Kidney tubule cell (primary cell): ENCODE measurements at regions not wholly inside any gene's neighbourhood (a gene's known extent, or its start where the extent isn't known, plus 50 kb on each side); places are given as distances from the start of the nearest gene placed in this dataset.

Source experiments
- DNase-seq: peaks from one replicate; pipeline ENCODE4 v3.0.0-alpha.2; 2018; ENCODE audit warnings: low spot score

GRCh38 chr12:89256060-89256459 is 96.2 kb downstream of the DUSP6 start:
- no peak for DNase-seq

GRCh38 chr12:89253488-89253887 is 98.8 kb downstream of the DUSP6 start:
- no peak for DNase-seq

GRCh38 chr12:89252284-89252683 is 100.0 kb downstream of the DUSP6 start:
- DNase-seq = no peak

GRCh38 chr12:89251342-89252271 is 100.7 kb downstream of the DUSP6 start:
- no peak for DNase-seq

GRCh38 chr12:89250636-89251035 is 101.7 kb downstream of the DUSP6 start:
- no peak for DNase-seq

GRCh38 chr12:89250213-89250612 is 102.1 kb downstream of the DUSP6 start:
- DNase-seq = no peak

- no peak for DNase-seq
Observed at GRCh38 chr12:89247967-89248366, 104.3 kb downstream of the DUSP6 start.

- no peak for DNase-seq
Observed at GRCh38 chr12:89247541-89247942, 104.8 kb downstream of the DUSP6 start.

- peak; percentile 31 for DNase-seq
Observed at GRCh38 chr12:89245090-89245489, 107.2 kb downstream of the DUSP6 start.

GRCh38 chr12:89244536-89244935 is 107.8 kb downstream of the DUSP6 start:
- no peak for DNase-seq

GRCh38 chr12:89243771-89244170 is 108.5 kb downstream of the DUSP6 start:
- no peak for DNase-seq

GRCh38 chr12:89239534-89239933 is 112.8 kb downstream of the DUSP6 start:
- no peak for DNase-seq

GRCh38 chr12:89238593-89238992 is 113.7 kb downstream of the DUSP6 start:
- DNase-seq = no peak

GRCh38 chr12:89237763-89238162 is 114.5 kb downstream of the DUSP6 start:
- no peak for DNase-seq

GRCh38 chr12:89236748-89237383 is 115.4 kb downstream of the DUSP6 start:
- DNase-seq = peak; percentile 66

GRCh38 chr12:89236237-89236636 is 116.1 kb downstream of the DUSP6 start:
- DNase-seq = peak; percentile 30

- no peak for DNase-seq
Observed at GRCh38 chr12:89235189-89235993, 116.9 kb downstream of the DUSP6 start.

- DNase-seq = no peak
Observed at GRCh38 chr12:89234324-89235114, 117.8 kb downstream of the DUSP6 start.

- DNase-seq = no peak
Observed at GRCh38 chr12:89231686-89232085, 120.6 kb downstream of the DUSP6 start.

GRCh38 chr12:89230376-89231315 is 121.7 kb downstream of the DUSP6 start:
- DNase-seq = no peak

GRCh38 chr12:89228491-89228890 is 123.8 kb downstream of the DUSP6 start:
- no peak for DNase-seq
